ENCODE measurements at regions not wholly inside any gene's neighbourhood (a gene's known extent, or its start where the extent isn't known, plus 50 kb on each side); places are given as distances from the start of the nearest gene placed in this dataset.

GRCh38 chr4:54359919-54360650 lies 131.0 kb downstream of the PDGFRA start:
- Histone ChIP-seq H3K9me3 (no peaks in the 10 kb centered on the region), H3K4me1 (no peaks in the 10 kb centered on the region), H3K36me3 (ENCODE audit: insufficient read depth in 1 of 2, low read depth in 1 of 2) (no peaks in the 10 kb centered on the region), H3K27me3 (ENCODE audit: insufficient read depth in 3 of 3, low read length in 2 of 3) (no peaks in the 10 kb centered on the region), H3K27ac (no peak overlapping the region), H3K4me3 (no peak overlapping the region)
- TF ChIP-seq, protein P1, sequence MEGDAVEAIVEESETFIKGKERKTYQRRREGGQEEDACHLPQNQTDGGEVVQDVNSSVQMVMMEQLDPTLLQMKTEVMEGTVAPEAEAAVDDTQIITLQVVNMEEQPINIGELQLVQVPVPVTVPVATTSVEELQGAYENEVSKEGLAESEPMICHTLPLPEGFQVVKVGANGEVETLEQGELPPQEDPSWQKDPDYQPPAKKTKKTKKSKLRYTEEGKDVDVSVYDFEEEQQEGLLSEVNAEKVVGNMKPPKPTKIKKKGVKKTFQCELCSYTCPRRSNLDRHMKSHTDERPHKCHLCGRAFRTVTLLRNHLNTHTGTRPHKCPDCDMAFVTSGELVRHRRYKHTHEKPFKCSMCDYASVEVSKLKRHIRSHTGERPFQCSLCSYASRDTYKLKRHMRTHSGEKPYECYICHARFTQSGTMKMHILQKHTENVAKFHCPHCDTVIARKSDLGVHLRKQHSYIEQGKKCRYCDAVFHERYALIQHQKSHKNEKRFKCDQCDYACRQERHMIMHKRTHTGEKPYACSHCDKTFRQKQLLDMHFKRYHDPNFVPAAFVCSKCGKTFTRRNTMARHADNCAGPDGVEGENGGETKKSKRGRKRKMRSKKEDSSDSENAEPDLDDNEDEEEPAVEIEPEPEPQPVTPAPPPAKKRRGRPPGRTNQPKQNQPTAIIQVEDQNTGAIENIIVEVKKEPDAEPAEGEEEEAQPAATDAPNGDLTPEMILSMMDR (IDR thresholded peaks at IDR 0.05): no peak
- DNase-seq (no peak), ATAC-seq (no peak)
- 64 to 84% (median 70%) methylated on average over 5 of the region's 5 CpGs for WGBS, 3 donors
- intact Hi-C loops (cut with DNase I): no loop called here

- WGBS, 3 donors: 67 to 83% (median 76%) methylated on average over 8 of the region's 8 CpGs
- intact Hi-C loops (cut with DNase I): no loop called here
- no peak for ATAC-seq
- no peak overlapping the region for H3K27ac ChIP-seq
- peaks cover 2% of the 10 kb centered on the region for H3K4me1 ChIP-seq
- DNase-seq: no peak
- H3K4me3 ChIP-seq: no peak overlapping the region
- no peaks in the 10 kb centered on the region for H3K36me3 ChIP-seq (ENCODE audit: insufficient read depth in 1 of 2, low read depth in 1 of 2)
- H3K27me3 ChIP-seq (ENCODE audit: insufficient read depth in 3 of 3, low read length in 2 of 3): no peaks in the 10 kb centered on the region
- TF ChIP-seq, protein P1 (IDR thresholded peaks at IDR 0.05): no peak
- no peaks in the 10 kb centered on the region for H3K9me3 ChIP-seq
These were observed 133.9 kb downstream of the PDGFRA start for GRCh38 chr4:54363037-54363436.

- intact Hi-C loops (cut with DNase I): no loop called here
- WGBS, 3 donors: 79 to 89% (median 81%) methylated on average over 3 of the region's 3 CpGs
- Histone ChIP-seq H3K27me3 (ENCODE audit: insufficient read depth in 3 of 3, low read length in 2 of 3) (no peaks in the 10 kb centered on the region), H3K27ac (no peak overlapping the region), H3K4me1 (peaks cover 12% of the 10 kb centered on the region), H3K9me3 (no peaks in the 10 kb centered on the region), H3K36me3 (ENCODE audit: insufficient read depth in 1 of 2, low read depth in 1 of 2) (no peaks in the 10 kb centered on the region), H3K4me3 (no peak overlapping the region)
- ATAC-seq (no peak), DNase-seq (no peak)
- TF ChIP-seq, protein P1 (IDR thresholded peaks at IDR 0.05): no peak
These were observed 136.6 kb downstream of the PDGFRA start for GRCh38 chr4:54365691-54366090.

DNA sequence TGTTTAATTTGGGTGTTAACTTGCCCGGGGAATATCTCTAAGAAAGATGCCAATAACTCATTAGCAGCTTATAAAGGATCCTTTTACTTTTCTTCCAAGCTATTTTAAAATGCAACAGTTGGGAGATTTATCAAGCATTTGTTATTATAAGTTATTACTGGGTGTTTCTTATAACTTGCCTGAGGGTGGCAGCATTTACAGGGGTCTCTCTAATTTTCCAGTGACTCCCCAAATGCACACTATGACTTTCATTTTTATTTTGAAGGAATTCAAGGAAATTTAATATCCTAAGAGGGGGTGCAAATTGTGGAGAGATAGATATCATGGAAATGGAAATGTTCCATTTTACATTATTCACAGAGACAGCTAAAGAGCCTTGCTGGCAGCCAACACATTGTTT lies 138.0 kb downstream of the PDGFRA start:
- no peak overlapping the region for H3K27ac ChIP-seq
- WGBS, 3 donors: 46 to 85% (median 53%) methylated on average over 1 of the region's 1 CpG

More for the DNA sequence above, 138.0 kb downstream of the PDGFRA start:
- Histone ChIP-seq H3K4me1 (peaks cover 12% of the 10 kb centered on the region), H3K27me3 (ENCODE audit: insufficient read depth in 3 of 3, low read length in 2 of 3) (no peaks in the 10 kb centered on the region), H3K4me3 (no peak overlapping the region), H3K9me3 (no peaks in the 10 kb centered on the region), H3K36me3 (ENCODE audit: insufficient read depth in 1 of 2, low read depth in 1 of 2) (no peaks in the 10 kb centered on the region)
- TF ChIP-seq, protein P1 (IDR thresholded peaks at IDR 0.05): no peak
- DNase-seq (no peak), ATAC-seq (no peak)
- intact Hi-C loops (cut with DNase I): no loop called here

Data from psoas muscle (tissue), 7 donors.